HG02885 (cell line): ENCODE measurements at regions not wholly inside any gene's neighbourhood (a gene's known extent, or its start where the extent isn't known, plus 50 kb on each side); places are given as distances from the start of the nearest gene placed in this dataset.
"Not testable (repeated sequence)": the region's sequence is repeated elsewhere in the genome, so short reads cannot be mapped to it uniquely, and the experiment has no call there.

Source experiments
- ATAC-seq: cut with Tn5 transposase; IDR thresholded peaks from one replicate; pipeline ENCODE4 v1.9.1; 2021; ENCODE audit warnings: mild to moderate bottlenecking; ENCODE audit not compliant: unreplicated experiment, poor library complexity

GRCh38 chr2:67567886-67568285 lies 170.8 kb downstream of the ETAA1 start:
- ATAC-seq, result no peak

- ATAC-seq, result no peak
These were observed 173.5 kb downstream of the ETAA1 start for GRCh38 chr2:67570611-67571010.

- ATAC-seq, result no peak
These were observed 174.9 kb downstream of the ETAA1 start for GRCh38 chr2:67571785-67572718.

- no peak for ATAC-seq
These were observed 175.7 kb downstream of the ETAA1 start for GRCh38 chr2:67572721-67573435.

GRCh38 chr2:67574230-67574629 lies 177.1 kb downstream of the ETAA1 start:
- ATAC-seq, result no peak

GRCh38 chr2:67576226-67576625 lies 179.1 kb downstream of the ETAA1 start:
- ATAC-seq, result no peak

GRCh38 chr2:67576991-67577390 lies 179.9 kb downstream of the ETAA1 start:
- no peak for ATAC-seq

GRCh38 chr2:67579216-67579615 lies 182.1 kb downstream of the ETAA1 start:
- no peak for ATAC-seq

- no peak for ATAC-seq
These were observed 182.7 kb downstream of the ETAA1 start for GRCh38 chr2:67579806-67580205.

- ATAC-seq, result no peak
These were observed 184.6 kb downstream of the ETAA1 start for GRCh38 chr2:67581751-67582150.

GRCh38 chr2:67583185-67583584 lies 186.1 kb downstream of the ETAA1 start:
- no peak for ATAC-seq

GRCh38 chr2:67585400-67585799 lies 188.3 kb downstream of the ETAA1 start:
- ATAC-seq, result no peak

GRCh38 chr2:67589121-67589520 lies 192.0 kb downstream of the ETAA1 start:
- ATAC-seq, result not testable (repeated sequence)

- not testable (repeated sequence) for ATAC-seq
These were observed 197.4 kb downstream of the ETAA1 start for GRCh38 chr2:67594522-67594921.

- no peak for ATAC-seq
These were observed 199.7 kb downstream of the ETAA1 start for GRCh38 chr2:67596871-67597270.

GRCh38 chr2:67599561-67599960 lies 202.4 kb downstream of the ETAA1 start:
- no peak for ATAC-seq

- ATAC-seq, result no peak
These were observed 203.2 kb downstream of the ETAA1 start for GRCh38 chr2:67600222-67600871.

GRCh38 chr2:67600946-67601345 lies 203.8 kb downstream of the ETAA1 start:
- no peak for ATAC-seq

- no peak for ATAC-seq
These were observed 207.2 kb downstream of the ETAA1 start for GRCh38 chr2:67604360-67604759.

GRCh38 chr2:67612576-67613042 lies 215.5 kb downstream of the ETAA1 start:
- no peak for ATAC-seq

- ATAC-seq, result no peak
These were observed 216.1 kb downstream of the ETAA1 start for GRCh38 chr2:67613227-67613626.
